Upper lobe of left lung (tissue), 6 donors: ENCODE measurements at regions not wholly inside any gene's neighbourhood (a gene's known extent, or its start where the extent isn't known, plus 50 kb on each side); places are given as distances from the start of the nearest gene placed in this dataset.

Experiments
- ATAC-seq, 2 donors: fragments of 200-7000 bp; cut with Tn5 transposase; one replicate each; pipeline ENCODE4 v1.9.1; 2022; ENCODE audit warnings: mild to moderate bottlenecking in 2 of 2, moderate library complexity in 2 of 2; ENCODE audit not compliant: low FRiP score in 2 of 2
- DNase-seq, 2 donors: peaks; one replicate each; pipeline ENCODE4 v3.0.0-alpha.2; 2019 to 2020
- H3K27ac ChIP-seq, 4 donors: fragments of 200-600 bp; sonication (generic); one replicate each; pipeline ENCODE4 v1.5.1; 2016 to 2019
- H3K27me3 ChIP-seq, 4 donors: fragments of 200-600 bp; sonication (generic); one replicate each; pipeline ENCODE4 v1.5.1; 2017 to 2019
- H3K36me3 ChIP-seq, 4 donors: fragments of 200-600 bp; sonication (generic); one replicate each; pipeline ENCODE4 v1.5.1; 2016 to 2019
- H3K4me1 ChIP-seq, 4 donors: fragments of 200-600 bp; sonication (generic); one replicate each; pipeline ENCODE4 v1.5.1; 2018 to 2019
- H3K4me3 ChIP-seq, 4 donors: fragments of 200-600 bp; sonication (generic); one replicate each; pipeline ENCODE4 v1.5.1; 2017 to 2019; ENCODE audit warnings: mild to moderate bottlenecking in 2 of 4, moderate library complexity in 1 of 4
- H3K9me3 ChIP-seq, 4 donors: fragments of 200-600 bp; sonication (generic); one replicate each; pipeline ENCODE4 v1.5.1; 2018 to 2019
- CTCF ChIP-seq, 6 experiments: fragments of 450-650 bp in 4 of 6; fragments of 200-600 bp in 2 of 6; sonication (generic) in 2 of 6; IDR thresholded peaks; one replicate each; pipeline ENCODE4 v1.5.1; 2016 to 2019; ENCODE audit warnings: antibody characterized with exemption in 6 of 6
- EP300 ChIP-seq, 4 donors: sonication (generic); formaldehyde crosslinking; IDR thresholded peaks; one replicate each; pipeline ENCODE4 v1.5.1; 2017; ENCODE audit warnings: antibody characterized with exemption in 4 of 4, control low read depth in 2 of 4
- POLR2A ChIP-seq, 4 donors: fragments of 450-650 bp; IDR thresholded peaks; one replicate each; pipeline ENCODE4 v1.5.1; 2016 to 2017; ENCODE audit warnings: antibody characterized with exemption in 4 of 4, mild to moderate bottlenecking in 2 of 4
- POLR2AphosphoS5 ChIP-seq, 2 donors: sonication (generic); formaldehyde crosslinking; IDR thresholded peaks; one replicate each; pipeline ENCODE4 v1.5.1; 2017; ENCODE audit warnings: antibody characterized with exemption in 2 of 2
- WGBS, 2 donors: methylation state at CpG; one replicate each; pipeline ENCODE4 v1.1.5; 2017 to 2018; 5-methylcytosine and 5-hydroxymethylcytosine counted together
- donor health status: DM: no; HTN: no; CAD: no; lungs with moderate emphysema.
- donor health status: DM: no; HTN: yes; CAD: no; lungs with severe emphysema.

GRCh38 chr19:27759896-27760295, 1453.1 kb downstream of the UQCRFS1 start:
- Histone ChIP-seq H3K9me3 (peaks cover 0 to 30% (median 11%) of the 10 kb centered on the region in 4 donors), H3K27ac (no peak overlapping the region), H3K4me1 (no peaks in the 10 kb centered on the region), H3K36me3 (no peaks in the 10 kb centered on the region), H3K4me3 (no peak overlapping the region), H3K27me3 (no peaks in the 10 kb centered on the region)
- DNase-seq (no peak), ATAC-seq (no peak)
- TF ChIP-seq CTCF (IDR thresholded peaks at IDR 0.05) (no peak), POLR2AphosphoS5 (IDR thresholded peaks at IDR 0.05) (no peak), EP300 (IDR thresholded peaks at IDR 0.05) (no peak), POLR2A (IDR thresholded peaks at IDR 0.05) (no peak)
- 91 to 100% methylated on average over 3 to 6 of the region's 6 CpGs for WGBS, 2 donors

- H3K9me3 ChIP-seq: peaks cover 0 to 19% (median 11%) of the 10 kb centered on the region in 4 donors
- 79 to 83% methylated on average over 15 to 18 of the region's 18 CpGs for WGBS, 2 donors
These were observed 1454.1 kb downstream of the UQCRFS1 start for GRCh38 chr19:27758626-27759505.

DNA sequence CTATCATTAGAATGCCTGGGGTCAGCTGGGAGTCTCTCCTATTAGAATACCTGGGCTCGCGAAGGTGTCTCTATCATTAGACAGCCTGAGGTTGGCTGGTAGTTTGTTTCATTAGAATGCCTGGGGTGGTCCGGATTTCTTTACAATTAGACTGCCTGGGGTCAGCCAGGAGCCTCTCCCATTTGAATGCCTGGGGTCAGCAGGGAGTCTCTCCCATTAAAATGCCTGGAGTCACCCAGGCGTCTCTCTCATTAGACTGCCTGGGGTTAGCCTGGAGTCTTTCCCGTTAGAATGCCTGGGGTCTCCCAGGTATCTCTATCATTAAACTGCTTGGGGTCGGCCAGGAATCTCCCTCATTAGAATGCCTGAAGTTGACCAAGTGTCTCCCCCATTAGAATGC, 1458.3 kb downstream of the UQCRFS1 start:
- peaks cover 0 to 6% (median 5%) of the 10 kb centered on the region in 4 donors for H3K9me3 ChIP-seq
- WGBS, 2 donors: 55 to 58% methylated on average over 2 to 6 of the region's 6 CpGs
- no peak for TF ChIP-seq EP300 (IDR thresholded peaks at IDR 0.05)
- TF ChIP-seq POLR2AphosphoS5 (IDR thresholded peaks at IDR 0.05): no peak
- TF ChIP-seq CTCF (IDR thresholded peaks at IDR 0.05): no peak
- TF ChIP-seq POLR2A (IDR thresholded peaks at IDR 0.05): no peak
- no peaks in the 10 kb centered on the region for H3K27me3 ChIP-seq
- H3K4me1 ChIP-seq: no peaks in the 10 kb centered on the region
- H3K36me3 ChIP-seq: no peaks in the 10 kb centered on the region
- no peak overlapping the region for H3K4me3 ChIP-seq
- DNase-seq: no peak
- no peak for ATAC-seq
- no peak overlapping the region for H3K27ac ChIP-seq

More at GRCh38 chr19:27758626-27759505, 1454.1 kb downstream of the UQCRFS1 start:
- TF ChIP-seq CTCF (IDR thresholded peaks at IDR 0.05): no peak
- no peak for TF ChIP-seq POLR2AphosphoS5 (IDR thresholded peaks at IDR 0.05)
- no peak for TF ChIP-seq POLR2A (IDR thresholded peaks at IDR 0.05)
- no peak for TF ChIP-seq EP300 (IDR thresholded peaks at IDR 0.05)
- Histone ChIP-seq H3K36me3 (no peaks in the 10 kb centered on the region), H3K27ac (no peak overlapping the region), H3K4me1 (no peaks in the 10 kb centered on the region), H3K4me3 (no peak overlapping the region), H3K27me3 (no peaks in the 10 kb centered on the region)
- ATAC-seq (no peak), DNase-seq (no peak)

- no peak for DNase-seq
- WGBS, 2 donors: 92% methylated on average over 4 of the region's 4 CpGs
- TF ChIP-seq CTCF (IDR thresholded peaks at IDR 0.05): no peak
- TF ChIP-seq POLR2AphosphoS5 (IDR thresholded peaks at IDR 0.05): no peak
- TF ChIP-seq POLR2A (IDR thresholded peaks at IDR 0.05): no peak
- no peak for TF ChIP-seq EP300 (IDR thresholded peaks at IDR 0.05)
These were observed 1459.3 kb downstream of the UQCRFS1 start for GRCh38 chr19:27753622-27754021.

More at GRCh38 chr19:27753622-27754021, 1459.3 kb downstream of the UQCRFS1 start:
- Histone ChIP-seq H3K27me3 (no peaks in the 10 kb centered on the region), H3K27ac (no peak overlapping the region), H3K4me3 (no peak overlapping the region), H3K4me1 (no peaks in the 10 kb centered on the region), H3K9me3 (peaks cover 0 to 2% (median 0%) of the 10 kb centered on the region in 4 donors), H3K36me3 (no peaks in the 10 kb centered on the region)
- no peak for ATAC-seq
